OCI-LY7 (cell line): ENCODE measurements at regions not wholly inside any gene's neighbourhood (a gene's known extent, or its start where the extent isn't known, plus 50 kb on each side); places are given as distances from the start of the nearest gene placed in this dataset.

ENCODE experiments used
- CTCF ChIP-seq: fragments of 200-600 bp; sonication (generic); conservative IDR thresholded peaks from 2 replicates; pipeline ENCODE4 v1.5.1; 2014; ENCODE audit warnings: mild to moderate bottlenecking, antibody characterized with exemption, low read length, moderate library complexity, mixed read lengths
- EZH2phosphoT487 ChIP-seq: fragments of 200-600 bp; sonication (generic); IDR thresholded peaks from 2 replicates; pipeline ENCODE4 v1.6.1; 2018; ENCODE audit warnings: low read depth, borderline replicate concordance, mild to moderate bottlenecking, mixed run types, antibody characterized with exemption, low read length, moderate library complexity, mixed read lengths

GRCh38 chr1:229197265-229197585 is 73.7 kb upstream of the RAB4A start:
- TF ChIP-seq CTCF (no peak), EZH2phosphoT487 (no peak)
